ENCODE measurements at regions not wholly inside any gene's neighbourhood (a gene's known extent, or its start where the extent isn't known, plus 50 kb on each side); places are given as distances from the start of the nearest gene placed in this dataset.
A peak's percentile ranks its signal among the peaks of the same experiment; 100 is the strongest.

DNA sequence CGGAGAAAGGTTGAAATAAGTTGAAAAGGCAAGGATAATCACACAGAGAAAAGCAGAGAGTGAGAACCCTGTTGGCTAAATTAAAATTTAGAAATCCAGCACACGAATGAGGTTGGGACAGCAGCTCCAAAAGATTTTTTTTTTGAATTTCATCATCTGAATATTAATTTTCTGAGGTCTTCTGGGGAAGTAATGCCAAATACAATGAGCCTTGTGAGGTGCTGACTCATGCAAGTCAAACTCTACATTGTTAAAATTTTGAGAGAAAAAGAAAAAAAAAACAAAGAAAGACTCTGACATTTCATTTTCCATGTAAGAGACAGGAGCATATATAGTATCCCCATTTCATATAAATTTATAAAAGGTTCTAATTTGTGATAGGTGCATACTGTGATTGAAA is 614.2 kb upstream of the CDH2 start:
- peaks cover 8% of the 10 kb centered on the region for H3K4me1 ChIP-seq
- TF ChIP-seq CTCF (IDR thresholded peaks at IDR 0.05) (no peak), POLR2A (IDR thresholded peaks at IDR 0.05) (no peak)
- no peak overlapping the region for H3K4me3 ChIP-seq
- intact Hi-C loops (cut with DNase I), result no loop called here
- DNase-seq, result no peak
- no peaks in the 10 kb centered on the region for H3K9me3 ChIP-seq
- H3K27me3 ChIP-seq, result no peaks in the 10 kb centered on the region
- 37 to 50% methylated on average over 2 of the region's 2 CpGs for WGBS, 2 donors
- no peak for ATAC-seq
- H3K36me3 ChIP-seq (replicated peaks in 1 of 2; ENCODE audit: insufficient read depth in 1 of 2, low read depth in 2 of 2), result no peaks in the 10 kb centered on the region
- peak overlapping the region in 1 of 4 donors; percentile 67 for H3K27ac ChIP-seq

DNA sequence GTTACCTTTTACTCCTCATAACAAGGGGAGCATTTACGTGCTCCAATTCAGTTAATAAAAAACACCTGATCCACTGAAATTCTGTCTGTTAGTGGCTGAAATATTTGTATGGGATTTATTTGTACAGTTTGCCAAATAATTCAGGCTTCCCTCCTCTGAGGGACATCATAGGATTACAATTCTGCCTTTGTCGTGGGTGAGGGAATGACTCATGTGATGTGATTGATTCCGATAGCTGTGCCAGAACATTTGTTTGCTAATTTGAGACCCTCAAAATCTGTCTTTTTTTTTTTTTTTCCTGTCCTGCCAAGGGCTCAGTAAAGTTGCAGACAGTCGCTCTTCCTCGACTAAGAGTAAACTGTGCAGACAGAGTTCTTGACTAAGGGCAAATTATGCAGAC is 612.6 kb upstream of the CDH2 start:
- peak overlapping the region in 3 of 4 donors; percentile 40 to 54 (median 45) for H3K27ac ChIP-seq
- ATAC-seq (peak; percentile 71), DNase-seq (no peak)
- no peaks in the 10 kb centered on the region for H3K36me3 ChIP-seq (replicated peaks in 1 of 2; ENCODE audit: insufficient read depth in 1 of 2, low read depth in 2 of 2)
- H3K27me3 ChIP-seq, result no peaks in the 10 kb centered on the region
- H3K9me3 ChIP-seq, result no peaks in the 10 kb centered on the region
- peaks cover 8% of the 10 kb centered on the region for H3K4me1 ChIP-seq
- intact Hi-C loops (cut with DNase I), result no loop called here
- no peak overlapping the region for H3K4me3 ChIP-seq
- no peak for TF ChIP-seq POLR2A (IDR thresholded peaks at IDR 0.05)
- no peak for TF ChIP-seq CTCF (IDR thresholded peaks at IDR 0.05)
- WGBS, 2 donors, result 13% methylated on average over 5 of the region's 5 CpGs

- Histone ChIP-seq H3K27me3 (no peaks in the 10 kb centered on the region), H3K27ac (no peak overlapping the region), H3K4me1 (peaks cover 3% of the 10 kb centered on the region), H3K36me3 (replicated peaks in 1 of 2; ENCODE audit: insufficient read depth in 1 of 2, low read depth in 2 of 2) (no peaks in the 10 kb centered on the region), H3K4me3 (no peak overlapping the region), H3K9me3 (no peaks in the 10 kb centered on the region)
- DNase-seq, result no peak
- ATAC-seq, result no peak
- WGBS, 2 donors, result 31 to 36% methylated on average over 3 of the region's 3 CpGs
- TF ChIP-seq POLR2A (IDR thresholded peaks at IDR 0.05), result no peak
- TF ChIP-seq CTCF (IDR thresholded peaks at IDR 0.05), result no peak
- intact Hi-C loops (cut with DNase I), result no loop called here
These were observed 610.0 kb upstream of the CDH2 start for GRCh38 chr18:28786926-28787325.

DNA sequence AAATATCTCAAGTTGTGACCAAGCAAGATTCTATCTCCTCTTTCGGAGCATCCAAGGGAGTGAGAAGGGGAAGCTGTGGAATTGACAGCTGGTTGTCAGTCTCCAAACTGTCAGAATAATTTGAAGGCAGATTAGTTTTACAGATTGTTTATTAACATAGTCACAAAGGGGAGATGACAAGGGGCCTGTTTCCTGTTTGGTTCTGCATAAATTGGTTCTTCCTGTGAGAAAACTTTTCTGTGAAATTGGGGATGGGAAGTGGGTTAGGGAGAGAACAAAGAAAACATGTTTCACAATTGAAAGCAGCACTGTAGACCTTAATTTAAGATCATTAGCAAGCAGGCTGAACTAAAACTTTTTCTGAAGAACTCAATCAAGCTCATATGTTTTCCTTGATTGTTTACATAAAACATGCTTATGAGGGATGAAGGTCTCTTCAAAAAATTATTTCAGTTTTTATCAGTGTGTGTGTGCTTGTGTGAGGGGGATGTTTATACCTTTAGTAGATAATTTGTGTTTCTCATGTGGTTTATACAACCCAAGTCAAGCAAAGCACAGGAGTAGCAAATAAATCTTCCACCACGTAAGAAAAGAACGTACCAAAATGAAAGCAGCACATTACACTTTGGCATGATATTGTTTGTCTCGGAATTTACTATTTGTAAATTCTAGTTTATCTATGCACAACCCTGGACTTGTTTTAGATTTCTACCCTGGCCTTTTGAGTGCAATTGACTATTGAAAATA is 604.9 kb upstream of the CDH2 start:
- no peak overlapping the region for H3K4me3 ChIP-seq
- no peak overlapping the region for H3K27ac ChIP-seq
- DNase-seq (no peak), ATAC-seq (no peak)
- 48 to 58% methylated on average over 4 of the region's 4 CpGs for WGBS, 2 donors
- no peaks in the 10 kb centered on the region for H3K4me1 ChIP-seq
- no peaks in the 10 kb centered on the region for H3K9me3 ChIP-seq
- no peak for TF ChIP-seq CTCF (IDR thresholded peaks at IDR 0.05)
- TF ChIP-seq POLR2A (IDR thresholded peaks at IDR 0.05), result no peak
- intact Hi-C loops (cut with DNase I), result no loop called here
- H3K36me3 ChIP-seq (replicated peaks in 1 of 2; ENCODE audit: insufficient read depth in 1 of 2, low read depth in 2 of 2), result no peaks in the 10 kb centered on the region
- no peaks in the 10 kb centered on the region for H3K27me3 ChIP-seq

- no peaks in the 10 kb centered on the region for H3K27me3 ChIP-seq
- H3K4me1 ChIP-seq, result no peaks in the 10 kb centered on the region
- TF ChIP-seq CTCF (IDR thresholded peaks at IDR 0.05), result no peak
- TF ChIP-seq POLR2A (IDR thresholded peaks at IDR 0.05), result no peak
- H3K27ac ChIP-seq, result no peak overlapping the region
- WGBS, 2 donors, result 77 to 80% methylated on average over 14 of the region's 14 CpGs
- intact Hi-C loops (cut with DNase I), result no loop called here
- H3K36me3 ChIP-seq (replicated peaks in 1 of 2; ENCODE audit: insufficient read depth in 1 of 2, low read depth in 2 of 2), result no peaks in the 10 kb centered on the region
- ATAC-seq (no peak), DNase-seq (no peak)
- H3K9me3 ChIP-seq, result no peaks in the 10 kb centered on the region
- no peak overlapping the region for H3K4me3 ChIP-seq
These were observed 601.8 kb upstream of the CDH2 start for GRCh38 chr18:28778706-28779105.

Measured in body of pancreas (tissue), 4 donors.